ENCODE measurements at regions not wholly inside any gene's neighbourhood (a gene's known extent, or its start where the extent isn't known, plus 50 kb on each side); places are given as distances from the start of the nearest gene placed in this dataset.

GRCh38 chr2:125596612-125597011, 1059.3 kb upstream of the GYPC start:
- H3K4me1 Mint-ChIP-seq: no peaks in the 10 kb centered on the region
- no peak overlapping the region for H3K27ac Mint-ChIP-seq
- no peak overlapping the region for H2AFZ ChIP-seq (ENCODE audit: insufficient read depth, low read depth, low read length, poor library complexity, severe bottlenecking)
- no peaks in the 10 kb centered on the region for H3K27me3 ChIP-seq (ENCODE audit: control insufficient read depth in 2 of 2, insufficient read depth in 2 of 2, low read length in 2 of 2)
- H3K27me3 Mint-ChIP-seq (ENCODE audit: low read depth in 3 of 3): no peaks in the 10 kb centered on the region
- no peak overlapping the region for H3K4me2 ChIP-seq (replicated peaks; ENCODE audit: extremely low read depth, low read length, poor library complexity, severe bottlenecking)
- H3K9ac ChIP-seq (ENCODE audit: insufficient read depth, low read length, poor library complexity, severe bottlenecking): no peak overlapping the region
- H4K20me1 ChIP-seq (ENCODE audit: insufficient read depth, low read length): no peaks in the 10 kb centered on the region
- WGBS (ENCODE audit: insufficient coverage): no CpG with 5 or more reads among the region's 3 CpGs
- TF ChIP-seq CTCF (IDR thresholded peaks at IDR 0.05): no peak
- no peaks in the 10 kb centered on the region for H3K4me1 ChIP-seq (ENCODE audit: control insufficient read depth in 1 of 2, insufficient read depth in 2 of 2, low read length in 2 of 2)
- H3K36me3 Mint-ChIP-seq: no peaks in the 10 kb centered on the region
- no peak overlapping the region for H3K27ac ChIP-seq (ENCODE audit: low read depth in 1 of 2, low read length in 2 of 2)
- no peak for DNase-seq
- H3K4me3 Mint-ChIP-seq: no peak overlapping the region
- intact Hi-C loops (cut with micrococcal nuclease): no loop called here
- no peaks in the 10 kb centered on the region for H3K79me2 ChIP-seq (ENCODE audit: insufficient read depth, low read length)
- no peak overlapping the region for H3K4me3 ChIP-seq (replicated peaks in 1 of 3; ENCODE audit: low read depth in 2 of 3, low read length in 3 of 3)
- H3K9me3 ChIP-seq (replicated peaks in 1 of 2; ENCODE audit: control insufficient read depth in 1 of 2, insufficient read depth in 1 of 2, low read length in 2 of 2): peaks cover 0 to 3% of the 10 kb centered on the region in 2 donors
- no peaks in the 10 kb centered on the region for H3K36me3 ChIP-seq (replicated peaks in 1 of 2; ENCODE audit: control insufficient read depth in 1 of 2, insufficient read depth in 2 of 2, low read length in 2 of 2)
- H3K9me3 Mint-ChIP-seq: peaks cover 0 to 5% (median 3%) of the 10 kb centered on the region in 7 donors

GRCh38 chr2:125615438-125615837, 1040.5 kb upstream of the GYPC start:
- Mint-ChIP-seq H3K27ac (no peak overlapping the region), H3K36me3 (no peaks in the 10 kb centered on the region), H3K27me3 (ENCODE audit: low read depth in 3 of 3) (no peaks in the 10 kb centered on the region), H3K4me3 (no peak overlapping the region), H3K9me3 (peaks cover 0 to 3% (median 0%) of the 10 kb centered on the region in 7 donors), H3K4me1 (no peaks in the 10 kb centered on the region)
- no peak overlapping the region for H2AFZ ChIP-seq (ENCODE audit: insufficient read depth, low read depth, low read length, poor library complexity, severe bottlenecking)
- H3K4me1 ChIP-seq (ENCODE audit: control insufficient read depth in 1 of 2, insufficient read depth in 2 of 2, low read length in 2 of 2): no peaks in the 10 kb centered on the region
- no peaks in the 10 kb centered on the region for H4K20me1 ChIP-seq (ENCODE audit: insufficient read depth, low read length)
- no peaks in the 10 kb centered on the region for H3K36me3 ChIP-seq (replicated peaks in 1 of 2; ENCODE audit: control insufficient read depth in 1 of 2, insufficient read depth in 2 of 2, low read length in 2 of 2)
- H3K9ac ChIP-seq (ENCODE audit: insufficient read depth, low read length, poor library complexity, severe bottlenecking): no peak overlapping the region
- no CpG with 5 or more reads among the region's 3 CpGs for WGBS (ENCODE audit: insufficient coverage)
- H3K4me2 ChIP-seq (replicated peaks; ENCODE audit: extremely low read depth, low read length, poor library complexity, severe bottlenecking): no peak overlapping the region
- intact Hi-C loops (cut with micrococcal nuclease): no loop called here
- H3K9me3 ChIP-seq (replicated peaks in 1 of 2; ENCODE audit: control insufficient read depth in 1 of 2, insufficient read depth in 1 of 2, low read length in 2 of 2): no peaks in the 10 kb centered on the region
- H3K4me3 ChIP-seq (replicated peaks in 1 of 3; ENCODE audit: low read depth in 2 of 3, low read length in 3 of 3): no peak overlapping the region
- DNase-seq: no peak
- no peaks in the 10 kb centered on the region for H3K27me3 ChIP-seq (ENCODE audit: control insufficient read depth in 2 of 2, insufficient read depth in 2 of 2, low read length in 2 of 2)
- H3K27ac ChIP-seq (ENCODE audit: low read depth in 1 of 2, low read length in 2 of 2): no peak overlapping the region
- H3K79me2 ChIP-seq (ENCODE audit: insufficient read depth, low read length): no peaks in the 10 kb centered on the region
- no peak for TF ChIP-seq CTCF (IDR thresholded peaks at IDR 0.05)
